ENCODE measurements at regions not wholly inside any gene's neighbourhood (a gene's known extent, or its start where the extent isn't known, plus 50 kb on each side); places are given as distances from the start of the nearest gene placed in this dataset.
"Not testable (repeated sequence)": the region's sequence is repeated elsewhere in the genome, so short reads cannot be mapped to it uniquely, and the experiment has no call there.

GRCh38 chr20:17873410-17874270, 95.0 kb downstream of the SNX5 start:
- DNase-seq (ENCODE audit: low read depth in 2 of 2), result no peak

GRCh38 chr20:17872959-17873358, 95.6 kb downstream of the SNX5 start:
- no peak for DNase-seq (ENCODE audit: low read depth in 2 of 2)

- DNase-seq (ENCODE audit: low read depth in 2 of 2), result no peak
Observed at GRCh38 chr20:17872434-17872833, 96.2 kb downstream of the SNX5 start.

GRCh38 chr20:17871886-17872285, 96.7 kb downstream of the SNX5 start:
- no peak for DNase-seq (ENCODE audit: low read depth in 2 of 2)

- no peak for DNase-seq (ENCODE audit: low read depth in 2 of 2)
Observed at GRCh38 chr20:17871181-17871580, 97.4 kb downstream of the SNX5 start.

GRCh38 chr20:17870086-17870740, 98.4 kb downstream of the SNX5 start:
- DNase-seq (ENCODE audit: low read depth in 2 of 2), result no peak

GRCh38 chr20:17869295-17869994, 99.1 kb downstream of the SNX5 start:
- no peak for DNase-seq (ENCODE audit: low read depth in 2 of 2)

GRCh38 chr20:17868700-17869231, 99.8 kb downstream of the SNX5 start:
- DNase-seq (ENCODE audit: low read depth in 2 of 2), result no peak

GRCh38 chr20:17868151-17868550, 100.4 kb downstream of the SNX5 start:
- no peak for DNase-seq (ENCODE audit: low read depth in 2 of 2)

GRCh38 chr20:17867131-17867925, 101.3 kb downstream of the SNX5 start:
- no peak for DNase-seq (ENCODE audit: low read depth in 2 of 2)

- no peak for DNase-seq (ENCODE audit: low read depth in 2 of 2)
Observed at GRCh38 chr20:17866234-17867001, 102.2 kb downstream of the SNX5 start.

- no peak for DNase-seq (ENCODE audit: low read depth in 2 of 2)
Observed at GRCh38 chr20:17863577-17864292, 104.9 kb downstream of the SNX5 start.

GRCh38 chr20:17863209-17863576, 105.4 kb downstream of the SNX5 start:
- no peak for DNase-seq (ENCODE audit: low read depth in 2 of 2)

- no peak for DNase-seq (ENCODE audit: low read depth in 2 of 2)
Observed at GRCh38 chr20:17862171-17862570, 106.4 kb downstream of the SNX5 start.

GRCh38 chr20:17861620-17862019, 107.0 kb downstream of the SNX5 start:
- DNase-seq (ENCODE audit: low read depth in 2 of 2), result not testable (repeated sequence)

- DNase-seq (ENCODE audit: low read depth in 2 of 2), result no peak
Observed at GRCh38 chr20:17860301-17861197, 108.0 kb downstream of the SNX5 start.

GRCh38 chr20:17859616-17860232, 108.9 kb downstream of the SNX5 start:
- no peak for DNase-seq (ENCODE audit: low read depth in 2 of 2)

- no peak for DNase-seq (ENCODE audit: low read depth in 2 of 2)
Observed at GRCh38 chr20:17859002-17859615, 109.5 kb downstream of the SNX5 start.

Data from stimulated activated CD4-positive, alpha-beta T cell treated with anti-CD3 and anti-CD28 coated beads, Interleukin-12 subunit alpha, Interleukin-12 subunit beta, amount 100 ng/mL, for 24 hours (primary cell).